ENCODE measurements at regions not wholly inside any gene's neighbourhood (a gene's known extent, or its start where the extent isn't known, plus 50 kb on each side); places are given as distances from the start of the nearest gene placed in this dataset.
A peak's percentile ranks its signal among the peaks of the same experiment; 100 is the strongest.

GRCh38 chr20:48293671-48294070, 508.4 kb upstream of the SULF2 start:
- Histone ChIP-seq H3K4me1 (no peaks in the 10 kb centered on the region), H3K9me3 (no peaks in the 10 kb centered on the region), H3K36me3 (replicated peaks in 1 of 2; ENCODE audit: insufficient read depth in 1 of 2, low read depth in 2 of 2) (no peaks in the 10 kb centered on the region), H3K27me3 (no peaks in the 10 kb centered on the region), H3K4me3 (no peak overlapping the region), H3K27ac (no peak overlapping the region)
- ATAC-seq: no peak
- no peak for DNase-seq
- TF ChIP-seq POLR2A (IDR thresholded peaks at IDR 0.05) (no peak), CTCF (IDR thresholded peaks at IDR 0.05) (no peak)
- 70 to 79% methylated on average over 4 of the region's 4 CpGs for WGBS, 2 donors
- intact Hi-C loops (cut with DNase I): no loop called here

- Histone ChIP-seq H3K27ac (no peak overlapping the region), H3K4me1 (no peaks in the 10 kb centered on the region), H3K4me3 (no peak overlapping the region), H3K9me3 (no peaks in the 10 kb centered on the region), H3K27me3 (no peaks in the 10 kb centered on the region), H3K36me3 (replicated peaks in 1 of 2; ENCODE audit: insufficient read depth in 1 of 2, low read depth in 2 of 2) (no peaks in the 10 kb centered on the region)
- DNase-seq (no peak), ATAC-seq (no peak)
- intact Hi-C loops (cut with DNase I): no loop called here
- TF ChIP-seq CTCF (IDR thresholded peaks at IDR 0.05) (no peak), POLR2A (IDR thresholded peaks at IDR 0.05) (no peak)
- 72 to 78% methylated on average over 9 to 10 of the region's 10 CpGs for WGBS, 2 donors
Measured at GRCh38 chr20:48292806-48293205, 507.5 kb upstream of the SULF2 start.

- Histone ChIP-seq H3K27ac (no peak overlapping the region), H3K27me3 (no peaks in the 10 kb centered on the region), H3K4me3 (no peak overlapping the region), H3K36me3 (replicated peaks in 1 of 2; ENCODE audit: insufficient read depth in 1 of 2, low read depth in 2 of 2) (no peaks in the 10 kb centered on the region), H3K9me3 (no peaks in the 10 kb centered on the region), H3K4me1 (peaks cover 7% of the 10 kb centered on the region)
- intact Hi-C loops (cut with DNase I): no loop called here
- no peak for ATAC-seq
- no peak for DNase-seq
- TF ChIP-seq POLR2A (IDR thresholded peaks at IDR 0.05): no peak
- no peak for TF ChIP-seq CTCF (IDR thresholded peaks at IDR 0.05)
- WGBS, 2 donors: 60 to 82% methylated on average over 4 of the region's 4 CpGs
Measured at GRCh38 chr20:48291896-48292295, 506.6 kb upstream of the SULF2 start.

- Histone ChIP-seq H3K4me3 (no peak overlapping the region), H3K27me3 (no peaks in the 10 kb centered on the region), H3K36me3 (replicated peaks in 1 of 2; ENCODE audit: insufficient read depth in 1 of 2, low read depth in 2 of 2) (no peaks in the 10 kb centered on the region), H3K27ac (no peak overlapping the region), H3K9me3 (no peaks in the 10 kb centered on the region), H3K4me1 (peaks cover 24% of the 10 kb centered on the region)
- 63 to 66% methylated on average over 2 of the region's 2 CpGs for whole genome bisulfite sequencing, 2 donors
- ATAC-seq (no peak), DNase-seq (no peak)
- no peak for TF ChIP-seq POLR2A (IDR thresholded peaks at IDR 0.05)
- no peak for TF ChIP-seq CTCF (IDR thresholded peaks at IDR 0.05)
- intact Hi-C loops (cut with DNase I): no loop called here
Measured at GRCh38 chr20:48288930-48289507, 503.7 kb upstream of the SULF2 start.

GRCh38 chr20:48287552-48288170, 502.4 kb upstream of the SULF2 start:
- DNase-seq (no peak), ATAC-seq (no peak)
- H3K36me3 ChIP-seq (replicated peaks in 1 of 2; ENCODE audit: insufficient read depth in 1 of 2, low read depth in 2 of 2): no peaks in the 10 kb centered on the region
- no peak overlapping the region for H3K4me3 ChIP-seq
- H3K27me3 ChIP-seq: no peaks in the 10 kb centered on the region
- 86 to 93% methylated on average over 6 of the region's 6 CpGs for WGBS, 2 donors
- TF ChIP-seq CTCF (IDR thresholded peaks at IDR 0.05) (no peak), POLR2A (IDR thresholded peaks at IDR 0.05) (no peak)
- H3K9me3 ChIP-seq: no peaks in the 10 kb centered on the region
- H3K27ac ChIP-seq: peak overlapping the region in 1 of 4 donors; percentile 1
- H3K4me1 ChIP-seq: peaks cover 27% of the 10 kb centered on the region
- intact Hi-C loops (cut with DNase I): no loop called here

Data from body of pancreas (tissue), 4 donors.